IPS-NIHi7 (cell line): ENCODE measurements at regions not wholly inside any gene's neighbourhood (a gene's known extent, or its start where the extent isn't known, plus 50 kb on each side); places are given as distances from the start of the nearest gene placed in this dataset.

Experiments used
- DNase-seq: peaks from one replicate; pipeline ENCODE4 v3.0.0; 2012; ENCODE audit warnings: mixed read lengths; ENCODE audit errors: extremely low spot score

GRCh38 chr1:116231752-116232151 lies 120.6 kb downstream of the MAB21L3 start:
- DNase-seq = no peak

- no peak for DNase-seq
These were observed 121.9 kb downstream of the MAB21L3 start for GRCh38 chr1:116232989-116233514.

- DNase-seq = no peak
These were observed 123.2 kb downstream of the MAB21L3 start for GRCh38 chr1:116234429-116234828.

- no peak for DNase-seq
These were observed 128.7 kb downstream of the MAB21L3 start for GRCh38 chr1:116239916-116240315.

GRCh38 chr1:116242741-116243140 lies 130.3 kb upstream of the ATP1A1 start:
- no peak for DNase-seq

- DNase-seq = no peak
These were observed 129.6 kb upstream of the ATP1A1 start for GRCh38 chr1:116243333-116244054.

- no peak for DNase-seq
These were observed 126.9 kb upstream of the ATP1A1 start for GRCh38 chr1:116246174-116246573.

- no peak for DNase-seq
These were observed 120.8 kb upstream of the ATP1A1 start for GRCh38 chr1:116252271-116252670.

GRCh38 chr1:116252785-116253184 lies 120.3 kb upstream of the ATP1A1 start:
- no peak for DNase-seq

- no peak for DNase-seq
These were observed 119.3 kb upstream of the ATP1A1 start for GRCh38 chr1:116253566-116254382.

- DNase-seq = no peak
These were observed 118.3 kb upstream of the ATP1A1 start for GRCh38 chr1:116254776-116255175.

- no peak for DNase-seq
These were observed 117.4 kb upstream of the ATP1A1 start for GRCh38 chr1:116255486-116256285.

GRCh38 chr1:116256286-116256649 lies 116.8 kb upstream of the ATP1A1 start:
- DNase-seq = no peak

- DNase-seq = no peak
These were observed 116.2 kb upstream of the ATP1A1 start for GRCh38 chr1:116256875-116257274.

GRCh38 chr1:116257341-116257767 lies 115.7 kb upstream of the ATP1A1 start:
- DNase-seq = no peak

GRCh38 chr1:116257836-116258235 lies 115.2 kb upstream of the ATP1A1 start:
- DNase-seq = no peak

GRCh38 chr1:116258668-116259419 lies 114.2 kb upstream of the ATP1A1 start:
- no peak for DNase-seq

- DNase-seq = no peak
These were observed 113.4 kb upstream of the ATP1A1 start for GRCh38 chr1:116259663-116260062.

GRCh38 chr1:116260115-116260514 lies 112.9 kb upstream of the ATP1A1 start:
- no peak for DNase-seq

- no peak for DNase-seq
These were observed 112.4 kb upstream of the ATP1A1 start for GRCh38 chr1:116260621-116261020.

- DNase-seq = peak; percentile 51
These were observed 111.8 kb upstream of the ATP1A1 start for GRCh38 chr1:116261227-116261626.
